ENCODE measurements at regions not wholly inside any gene's neighbourhood (a gene's known extent, or its start where the extent isn't known, plus 50 kb on each side); places are given as distances from the start of the nearest gene placed in this dataset.

- no peak for DNase-seq (ENCODE audit: low spot score)
- no peak overlapping the region for H3K4me3 ChIP-seq (ENCODE audit: low read depth, low read length, poor library complexity, severe bottlenecking)
- no TSS peak for BruUV-seq (replicated peaks)
- H3K36me3 ChIP-seq (ENCODE audit: insufficient read depth, low read length, poor library complexity, severe bottlenecking), result no peaks in the 10 kb centered on the region
- ChIA-PET POLR2A (ENCODE audit: low non-redundant PET) (no interaction called here), CTCF (no interaction called here)
- H3K27ac ChIP-seq (ENCODE audit: low read depth, low read length, poor library complexity, severe bottlenecking), result no peak overlapping the region
- TF ChIP-seq CTCF (conservative IDR thresholded peaks at IDR 0.05; ENCODE audit: low read depth, low read length) (no peak), EZH2 (IDR thresholded peaks at IDR 0.05; ENCODE audit: borderline replicate concordance, low read depth, low read length, poor library complexity, severe bottlenecking) (no peak)
- intact Hi-C loops (cut with micrococcal nuclease; ENCODE audit: unreplicated experiment), result no loop called here
- H3K27me3 ChIP-seq (replicated peaks; ENCODE audit: insufficient read depth, low read depth, low read length, poor library complexity), result no peaks in the 10 kb centered on the region
- H3K9me3 ChIP-seq (ENCODE audit: low read depth, low read length, poor library complexity, severe bottlenecking), result no peaks in the 10 kb centered on the region
- H3K4me1 ChIP-seq (ENCODE audit: insufficient read depth, low read length, poor library complexity, severe bottlenecking), result no peaks in the 10 kb centered on the region
These were observed 315.4 kb downstream of the ANTXR2 start for GRCh38 chr4:79757600-79757999.

GRCh38 chr4:79756140-79756895, 316.7 kb downstream of the ANTXR2 start:
- TF ChIP-seq EZH2 (IDR thresholded peaks at IDR 0.05; ENCODE audit: borderline replicate concordance, low read depth, low read length, poor library complexity, severe bottlenecking) (no peak), CTCF (conservative IDR thresholded peaks at IDR 0.05; ENCODE audit: low read depth, low read length) (no peak)
- intact Hi-C loops (cut with micrococcal nuclease; ENCODE audit: unreplicated experiment), result no loop called here
- Histone ChIP-seq H3K36me3 (ENCODE audit: insufficient read depth, low read length, poor library complexity, severe bottlenecking) (no peaks in the 10 kb centered on the region), H3K27ac (ENCODE audit: low read depth, low read length, poor library complexity, severe bottlenecking) (no peak overlapping the region), H3K4me3 (ENCODE audit: low read depth, low read length, poor library complexity, severe bottlenecking) (no peak overlapping the region), H3K4me1 (ENCODE audit: insufficient read depth, low read length, poor library complexity, severe bottlenecking) (no peaks in the 10 kb centered on the region), H3K9me3 (ENCODE audit: low read depth, low read length, poor library complexity, severe bottlenecking) (no peaks in the 10 kb centered on the region), H3K27me3 (replicated peaks; ENCODE audit: insufficient read depth, low read depth, low read length, poor library complexity) (no peaks in the 10 kb centered on the region)
- ChIA-PET POLR2A (ENCODE audit: low non-redundant PET) (no interaction called here), CTCF (no interaction called here)
- no peak for DNase-seq (ENCODE audit: low spot score)
- BruUV-seq (replicated peaks), result no TSS peak

- no peak for DNase-seq (ENCODE audit: low spot score)
- ChIA-PET POLR2A (ENCODE audit: low non-redundant PET) (no interaction called here), CTCF (no interaction called here)
- no TSS peak for BruUV-seq (replicated peaks)
- H3K27me3 ChIP-seq (replicated peaks; ENCODE audit: insufficient read depth, low read depth, low read length, poor library complexity), result no peaks in the 10 kb centered on the region
- no peak overlapping the region for H3K27ac ChIP-seq (ENCODE audit: low read depth, low read length, poor library complexity, severe bottlenecking)
- H3K4me1 ChIP-seq (ENCODE audit: insufficient read depth, low read length, poor library complexity, severe bottlenecking), result no peaks in the 10 kb centered on the region
- no peak overlapping the region for H3K4me3 ChIP-seq (ENCODE audit: low read depth, low read length, poor library complexity, severe bottlenecking)
- TF ChIP-seq CTCF (conservative IDR thresholded peaks at IDR 0.05; ENCODE audit: low read depth, low read length) (no peak), EZH2 (IDR thresholded peaks at IDR 0.05; ENCODE audit: borderline replicate concordance, low read depth, low read length, poor library complexity, severe bottlenecking) (no peak)
- H3K36me3 ChIP-seq (ENCODE audit: insufficient read depth, low read length, poor library complexity, severe bottlenecking), result no peaks in the 10 kb centered on the region
- no peaks in the 10 kb centered on the region for H3K9me3 ChIP-seq (ENCODE audit: low read depth, low read length, poor library complexity, severe bottlenecking)
- intact Hi-C loops (cut with micrococcal nuclease; ENCODE audit: unreplicated experiment), result no loop called here
These were observed 324.2 kb downstream of the ANTXR2 start for GRCh38 chr4:79748835-79749234.

Measured in A673 (cell line).